A549 (cell line): ENCODE measurements at regions not wholly inside any gene's neighbourhood (a gene's known extent, or its start where the extent isn't known, plus 50 kb on each side); places are given as distances from the start of the nearest gene placed in this dataset.

Source experiments
- ATAC-seq, 2 experiments: fragments of 200-7000 bp in 1 of 2; fragments of >200 bp in 1 of 2; cut with Nextera tagmentation in 1 of 2; cut with Tn5 transposase in 1 of 2; 3 replicates each; pipeline versions ENCODE4 v1.8.0 to v1.9.1; 2018 to 2020; ENCODE audit warnings: mild to moderate bottlenecking in 1 of 2, moderate library complexity in 1 of 2
- CTCF ChIA-PET: fragments of 300-600 bp; sonication (Branson Sonifier 250); formaldehyde crosslinking; extraction: SDS; loops from one replicate; lab custom pipeline; 2021; ENCODE audit warnings: antibody characterized with exemption, inconsistent platforms; lab: Yijun Ruan, JAX
- POLR2A ChIA-PET: fragments of 350-600 bp; formaldehyde crosslinking; extraction: SDS; loops from one replicate; lab custom pipeline; 2021; ENCODE audit warnings: antibody characterized with exemption, inconsistent platforms; lab: Yijun Ruan, JAX
- DNase-seq, 2 experiments: peaks; one replicate each; pipeline versions ENCODE4 v3.0.0 to v3.0.0-alpha.2; 2011 to 2016; ENCODE audit warnings: low read depth in 1 of 2, low spot score in 1 of 2
- FAIRE-seq: peaks from 2 replicates; lab custom pipeline; 2011; peaks lifted over from hg19 to GRCh38; lab: Jason Lieb, UNC
- H3K27ac ChIP-seq, 2 experiments: fragments of >200 bp; sonication (Bioruptor Twin); formaldehyde crosslinking; 3 replicates each; pipeline ENCODE4 v1.5.1; 2016 to 2017
- H3K4me1 ChIP-seq: fragments of >200 bp; sonication (Bioruptor Twin); formaldehyde crosslinking; 3 replicates; pipeline ENCODE4 v1.6.1; 2016
- H3K4me2 ChIP-seq: fragments of >200 bp; sonication (Bioruptor Twin); formaldehyde crosslinking; 3 replicates; pipeline ENCODE4 v1.6.1; 2016
- H3K4me3 ChIP-seq: fragments of >200 bp; sonication (Bioruptor Twin); formaldehyde crosslinking; 3 replicates; pipeline ENCODE4 v1.5.1; 2016
- H3K9me3 ChIP-seq: fragments of >200 bp; sonication (Bioruptor Twin); formaldehyde crosslinking; 3 replicates; pipeline ENCODE4 v1.6.1; 2016
- BHLHE40 ChIP-seq: IDR thresholded peaks from 2 replicates; pipeline ENCODE4 v1.6.1; 2012; ENCODE audit warnings: low read depth, low read length, inconsistent platforms
- CBX8 ChIP-seq: fragments of 200-600 bp; sonication (generic); IDR thresholded peaks from 2 replicates; pipeline ENCODE4 v1.6.1; 2016
- EHF ChIP-seq: fragments of 250-450 bp; sonication (Bioruptor Pico); IDR thresholded peaks from 2 replicates; pipeline ENCODE4 v1.5.0; 2020; ENCODE audit warnings: mild to moderate bottlenecking
- EP300 ChIP-seq, 2 experiments: fragments of >200 bp; sonication (Bioruptor Twin); formaldehyde crosslinking; IDR thresholded peaks; 2 replicates in 1 of 2; 3 replicates in 1 of 2; pipeline ENCODE4 v1.6.1; 2016 to 2017
- FOSL2 ChIP-seq, 2 experiments: fragments of 450-650 bp in 1 of 2; fragments of >200 bp in 1 of 2; sonication (Bioruptor Twin) in 1 of 2; formaldehyde crosslinking; IDR thresholded peaks; 2 replicates each; pipeline versions ENCODE4 v1.5.0 to v1.6.1; 2016 to 2020; ENCODE audit warnings: mild to moderate bottlenecking in 1 of 2, moderate library complexity in 1 of 2
- FOXS1 ChIP-seq: fragments of 250-450 bp; sonication (Bioruptor Pico); IDR thresholded peaks from 2 replicates; pipeline ENCODE4 v1.5.0; 2020; ENCODE audit warnings: mild to moderate bottlenecking, moderate library complexity
- GATA3 ChIP-seq: IDR thresholded peaks from 2 replicates; pipeline ENCODE4 v1.6.1; 2012; ENCODE audit warnings: borderline replicate concordance
- JUN ChIP-seq, 2 experiments: fragments of >200 bp; sonication (Bioruptor Twin); formaldehyde crosslinking; IDR thresholded peaks; 2 replicates in 1 of 2; 3 replicates in 1 of 2; pipeline ENCODE4 v1.6.1; 2016 to 2017
- KDM1A ChIP-seq: fragments of 200-600 bp; sonication (generic); IDR thresholded peaks from 2 replicates; pipeline ENCODE4 v1.6.1; 2016; ENCODE audit warnings: low read depth, mild to moderate bottlenecking
- MAZ ChIP-seq: fragments of 150-350 bp; IDR thresholded peaks from 2 replicates; pipeline ENCODE4 v1.6.1; 2014; ENCODE audit warnings: antibody characterized with exemption, low read depth, low read length, borderline replicate concordance
- POLR2A ChIP-seq: IDR thresholded peaks from 2 replicates; pipeline ENCODE4 v1.6.1; 2012; ENCODE audit warnings: mild to moderate bottlenecking, low read length
- POLR2AphosphoS2 ChIP-seq: conservative IDR thresholded peaks from 2 replicates; pipeline ENCODE4 v1.6.1; 2012; ENCODE audit warnings: low read length, improper control_type of control experiment, inconsistent platforms
- RCOR1 ChIP-seq: fragments of 150-350 bp; IDR thresholded peaks from 2 replicates; pipeline ENCODE4 v1.6.1; 2014; ENCODE audit warnings: antibody characterized with exemption, low read length, low read depth
- RNF2 ChIP-seq: fragments of 200-600 bp; sonication (generic); IDR thresholded peaks from 2 replicates; pipeline ENCODE4 v1.6.1; 2016; ENCODE audit warnings: low read depth, mild to moderate bottlenecking, antibody characterized with exemption, moderate library complexity, borderline replicate concordance
- SMC3 ChIP-seq: fragments of >200 bp; sonication (Bioruptor Twin); formaldehyde crosslinking; IDR thresholded peaks from 3 replicates; pipeline ENCODE4 v1.6.1; 2018; ENCODE audit warnings: inconsistent platforms
- SREBF2 ChIP-seq: fragments of 450-650 bp; IDR thresholded peaks from 2 replicates; pipeline ENCODE4 v1.6.1; 2014; ENCODE audit warnings: mild to moderate bottlenecking, moderate library complexity
- TP53 ChIP-seq: fragments of 250-450 bp; sonication (Bioruptor Pico); IDR thresholded peaks from 2 replicates; pipeline ENCODE4 v1.5.0; 2021; ENCODE audit warnings: mild to moderate bottlenecking, moderate library complexity
- WGBS: methylation state at CpG from one replicate; pipeline ENCODE4 v1.1.6; 2017; ENCODE audit errors: missing lambda C conversion rate; 5-methylcytosine and 5-hydroxymethylcytosine counted together
- TF ChIP-seq, protein P1 (sequence below): fragments of >200 bp; sonication (Bioruptor Twin); formaldehyde crosslinking; IDR thresholded peaks from 3 replicates; pipeline ENCODE4 v1.6.1; 2016
- TF ChIP-seq, protein P2 (sequence below): fragments of 250-450 bp; sonication (Bioruptor Pico); IDR thresholded peaks from 2 replicates; pipeline ENCODE4 v1.5.0; 2021; ENCODE audit warnings: mild to moderate bottlenecking, moderate library complexity, borderline replicate concordance
- TF ChIP-seq, protein P3 (sequence below): fragments of 250-450 bp; sonication (Bioruptor Pico); IDR thresholded peaks from 2 replicates; pipeline ENCODE4 v1.5.0; 2020; ENCODE audit warnings: low read depth, mild to moderate bottlenecking, moderate library complexity
- TF ChIP-seq, protein P4 (sequence below): IDR thresholded peaks from 2 replicates; pipeline ENCODE4 v1.6.1; 2012; ENCODE audit warnings: low read depth, borderline replicate concordance
- TF ChIP-seq, protein P5 (sequence below): fragments of >200 bp; sonication (Bioruptor Twin); formaldehyde crosslinking; IDR thresholded peaks from 2 replicates; pipeline ENCODE4 v1.6.1; 2016

DNA sequence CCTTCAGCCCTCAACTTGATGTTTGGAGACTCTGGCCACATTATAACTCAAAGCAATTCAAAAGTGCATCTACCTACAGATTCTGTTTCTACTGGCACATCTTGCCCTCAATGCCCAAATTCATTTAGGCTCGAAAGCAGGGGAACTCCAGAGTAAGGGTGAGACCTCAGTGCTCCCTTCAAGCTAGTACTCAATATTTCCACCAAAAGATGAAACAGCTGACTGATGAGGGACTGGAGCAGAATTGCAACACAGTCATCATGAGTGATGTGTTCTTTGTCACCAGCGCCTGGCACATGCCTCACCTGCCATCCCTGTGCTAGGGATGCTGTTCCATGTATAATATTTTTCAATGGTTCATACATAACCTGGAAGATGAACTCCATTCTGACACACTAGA lies 247.3 kb downstream of the DSEL start:
- H3K4me2 ChIP-seq = no peak overlapping the region
- TF ChIP-seq BHLHE40 = no peak
- TF ChIP-seq, protein P1, sequence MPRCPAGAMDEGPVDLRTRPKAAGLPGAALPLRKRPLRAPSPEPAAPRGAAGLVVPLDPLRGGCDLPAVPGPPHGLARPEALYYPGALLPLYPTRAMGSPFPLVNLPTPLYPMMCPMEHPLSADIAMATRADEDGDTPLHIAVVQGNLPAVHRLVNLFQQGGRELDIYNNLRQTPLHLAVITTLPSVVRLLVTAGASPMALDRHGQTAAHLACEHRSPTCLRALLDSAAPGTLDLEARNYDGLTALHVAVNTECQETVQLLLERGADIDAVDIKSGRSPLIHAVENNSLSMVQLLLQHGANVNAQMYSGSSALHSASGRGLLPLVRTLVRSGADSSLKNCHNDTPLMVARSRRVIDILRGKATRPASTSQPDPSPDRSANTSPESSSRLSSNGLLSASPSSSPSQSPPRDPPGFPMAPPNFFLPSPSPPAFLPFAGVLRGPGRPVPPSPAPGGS = no peak
- no peak for TF ChIP-seq SREBF2
- TF ChIP-seq TP53 (CRISPR knock-in tag) = no peak
- no peak for TF ChIP-seq FOSL2 (IDR thresholded peaks at IDR 0.05)
- no peak for TF ChIP-seq FOSL2 (CRISPR knock-in tag; IDR thresholded peaks at IDR 0.05)
- no peak for TF ChIP-seq MAZ
- TF ChIP-seq EP300 (IDR thresholded peaks at IDR 0.05) = no peak
- TF ChIP-seq, protein P2, sequence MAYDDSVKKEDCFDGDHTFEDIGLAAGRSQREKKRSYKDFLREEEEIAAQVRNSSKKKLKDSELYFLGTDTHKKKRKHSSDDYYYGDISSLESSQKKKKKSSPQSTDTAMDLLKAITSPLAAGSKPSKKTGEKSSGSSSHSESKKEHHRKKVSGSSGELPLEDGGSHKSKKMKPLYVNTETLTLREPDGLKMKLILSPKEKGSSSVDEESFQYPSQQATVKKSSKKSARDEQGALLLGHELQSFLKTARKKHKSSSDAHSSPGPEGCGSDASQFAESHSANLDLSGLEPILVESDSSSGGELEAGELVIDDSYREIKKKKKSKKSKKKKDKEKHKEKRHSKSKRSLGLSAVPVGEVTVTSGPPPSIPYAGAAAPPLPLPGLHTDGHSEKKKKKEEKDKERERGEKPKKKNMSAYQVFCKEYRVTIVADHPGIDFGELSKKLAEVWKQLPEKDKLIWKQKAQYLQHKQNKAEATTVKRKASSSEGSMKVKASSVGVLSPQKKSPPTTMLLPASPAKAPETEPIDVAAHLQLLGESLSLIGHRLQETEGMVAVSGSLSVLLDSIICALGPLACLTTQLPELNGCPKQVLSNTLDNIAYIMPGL (CRISPR knock-in tag) = no peak
- TF ChIP-seq, protein P3, sequence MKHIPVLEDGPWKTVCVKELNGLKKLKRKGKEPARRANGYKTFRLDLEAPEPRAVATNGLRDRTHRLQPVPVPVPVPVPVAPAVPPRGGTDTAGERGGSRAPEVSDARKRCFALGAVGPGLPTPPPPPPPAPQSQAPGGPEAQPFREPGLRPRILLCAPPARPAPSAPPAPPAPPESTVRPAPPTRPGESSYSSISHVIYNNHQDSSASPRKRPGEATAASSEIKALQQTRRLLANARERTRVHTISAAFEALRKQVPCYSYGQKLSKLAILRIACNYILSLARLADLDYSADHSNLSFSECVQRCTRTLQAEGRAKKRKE = no peak
- TF ChIP-seq KDM1A = no peak
- no peak for TF ChIP-seq POLR2AphosphoS2
- no peak for TF ChIP-seq GATA3
- TF ChIP-seq RCOR1 = no peak
- TF ChIP-seq EHF (CRISPR knock-in tag) = no peak
- no peak for TF ChIP-seq FOXS1
- TF ChIP-seq RNF2 = no peak
- no peak for TF ChIP-seq CBX8
- TF ChIP-seq POLR2A = no peak
- TF ChIP-seq, all 56 proteins: peak for 0
- 56% methylated on average over 2 of the region's 2 CpGs for WGBS
- Histone ChIP-seq H3K27ac (no peak overlapping the region), H3K4me1 (peaks cover 12% of the 10 kb centered on the region; the same call in 2 of the 3 replicates), H3K4me3 (no peak overlapping the region), H3K9me3 (no peaks in the 10 kb centered on the region)
- FAIRE-seq (no peak), ATAC-seq (no peak), DNase-seq (no peak)
- ChIA-PET CTCF (no interaction called here), POLR2A (no interaction called here)

DNA sequence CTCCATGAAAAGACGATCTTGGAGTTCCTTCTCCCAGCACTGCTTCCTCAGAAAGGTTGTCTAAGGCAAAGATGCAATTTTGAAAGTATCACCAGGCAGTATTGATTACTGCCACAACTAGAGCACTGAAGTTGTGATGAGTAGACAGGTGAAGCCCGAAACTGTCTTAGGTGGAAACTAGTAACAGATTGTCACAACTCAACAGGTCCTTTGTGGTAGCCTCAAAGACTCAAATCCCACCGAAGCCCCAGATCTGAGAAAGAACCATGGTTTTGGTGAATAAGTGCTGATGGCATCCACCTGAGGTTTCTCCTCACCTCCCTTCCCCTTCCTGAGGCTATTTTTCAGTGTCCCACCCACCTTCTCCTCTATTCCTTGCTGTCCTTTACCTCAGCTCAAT lies 248.0 kb downstream of the DSEL start:
- TF ChIP-seq JUN (IDR thresholded peaks at IDR 0.05) = no peak
- TF ChIP-seq, protein P4, sequence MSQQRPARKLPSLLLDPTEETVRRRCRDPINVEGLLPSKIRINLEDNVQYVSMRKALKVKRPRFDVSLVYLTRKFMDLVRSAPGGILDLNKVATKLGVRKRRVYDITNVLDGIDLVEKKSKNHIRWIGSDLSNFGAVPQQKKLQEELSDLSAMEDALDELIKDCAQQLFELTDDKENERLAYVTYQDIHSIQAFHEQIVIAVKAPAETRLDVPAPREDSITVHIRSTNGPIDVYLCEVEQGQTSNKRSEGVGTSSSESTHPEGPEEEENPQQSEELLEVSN = no peak
- no peak for TF ChIP-seq SMC3
- TF ChIP-seq, protein P5, sequence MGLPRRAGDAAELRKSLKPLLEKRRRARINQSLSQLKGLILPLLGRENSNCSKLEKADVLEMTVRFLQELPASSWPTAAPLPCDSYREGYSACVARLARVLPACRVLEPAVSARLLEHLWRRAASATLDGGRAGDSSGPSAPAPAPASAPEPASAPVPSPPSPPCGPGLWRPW = no peak
- TF ChIP-seq, protein P2 (CRISPR knock-in tag) = no peak
- Histone ChIP-seq H3K9me3 (no peaks in the 10 kb centered on the region), H3K27ac (no peak overlapping the region), H3K4me3 (no peak overlapping the region), H3K4me1 (peaks cover 12% of the 10 kb centered on the region; the same call in 2 of the 3 replicates), H3K4me2 (no peak overlapping the region)
- no peak for FAIRE-seq
- ATAC-seq = no peak
- no peak for DNase-seq
- ChIA-PET CTCF (no interaction called here), POLR2A (no interaction called here)
- WGBS = 37% methylated on average over 3 of the region's 3 CpGs
